Naive B cell (primary cell): ENCODE measurements at regions not wholly inside any gene's neighbourhood (a gene's known extent, or its start where the extent isn't known, plus 50 kb on each side); places are given as distances from the start of the nearest gene placed in this dataset.

Experiments used
- ATAC-seq, 2 donors: fragments of 150-1000 bp; cut with Tn5 transposase; 2 replicates each; pipeline ENCODE4 v1.10.0; 2021; ENCODE audit warnings: low read depth in 2 of 2, mild to moderate bottlenecking in 2 of 2, moderate library complexity in 2 of 2
- DNase-seq: peaks from one replicate; pipeline ENCODE4 v3.0.0; 2022
- H3K27ac Mint-ChIP-seq, 6 donors: one replicate each; pipeline ENCODE4 v1.8.0; 2020 to 2022; ENCODE audit warnings: mild to moderate bottlenecking in 6 of 6, mixed read lengths in 6 of 6, moderate library complexity in 5 of 6, inconsistent platforms in 2 of 6
- H3K27me3 Mint-ChIP-seq, 3 donors: one replicate each; pipeline ENCODE4 v1.8.0; 2021 to 2022; ENCODE audit warnings: mixed read lengths in 3 of 3, mild to moderate bottlenecking in 1 of 3
- H3K36me3 Mint-ChIP-seq, 2 donors: one replicate each; pipeline ENCODE4 v1.8.0; 2020 to 2022; ENCODE audit warnings: mixed read lengths in 2 of 2, inconsistent platforms in 1 of 2, mild to moderate bottlenecking in 1 of 2
- H3K4me1 Mint-ChIP-seq, 3 donors: one replicate each; pipeline ENCODE4 v1.8.0; 2020 to 2022; ENCODE audit warnings: mixed read lengths in 3 of 3, inconsistent platforms in 1 of 3, mild to moderate bottlenecking in 1 of 3, moderate library complexity in 1 of 3
- H3K4me3 Mint-ChIP-seq, 8 donors: one replicate each; pipeline ENCODE4 v1.8.0; 2020 to 2022; ENCODE audit warnings: mild to moderate bottlenecking in 8 of 8, mixed read lengths in 8 of 8, moderate library complexity in 8 of 8, inconsistent platforms in 2 of 8
- H3K9me3 Mint-ChIP-seq, 7 donors: one replicate each; pipeline ENCODE4 v1.8.0; 2020 to 2022; ENCODE audit warnings: mixed read lengths in 7 of 7, mild to moderate bottlenecking in 5 of 7, inconsistent platforms in 2 of 7, moderate library complexity in 1 of 7

DNA sequence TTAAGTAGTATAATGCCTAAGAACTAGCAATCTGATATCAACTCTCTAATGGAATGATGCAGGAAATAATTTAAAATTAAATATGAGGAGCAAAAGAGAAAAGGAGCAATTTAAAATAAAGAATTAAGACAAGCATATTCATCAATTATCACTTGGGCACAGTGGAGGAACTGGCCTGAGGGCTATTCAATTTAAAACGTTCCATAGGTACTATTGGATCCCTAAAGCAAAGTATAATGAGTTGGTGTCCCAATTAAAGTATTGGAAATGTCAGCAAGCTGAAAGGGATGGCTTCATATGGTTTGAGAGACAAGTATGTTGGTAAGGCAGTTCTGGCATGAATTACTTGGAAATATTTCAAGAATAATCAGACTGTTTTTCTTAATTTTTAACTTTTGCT lies 2064.1 kb upstream of the TENM3 start:
- Mint-ChIP-seq H3K9me3 (peaks cover 0 to 4% (median 0%) of the 10 kb centered on the region in 7 donors), H3K27me3 (no peaks in the 10 kb centered on the region), H3K36me3 (no peaks in the 10 kb centered on the region), H3K4me1 (no peaks in the 10 kb centered on the region), H3K27ac (no peak overlapping the region), H3K4me3 (no peak overlapping the region)
- no peak for DNase-seq
- ATAC-seq = no peak

DNA sequence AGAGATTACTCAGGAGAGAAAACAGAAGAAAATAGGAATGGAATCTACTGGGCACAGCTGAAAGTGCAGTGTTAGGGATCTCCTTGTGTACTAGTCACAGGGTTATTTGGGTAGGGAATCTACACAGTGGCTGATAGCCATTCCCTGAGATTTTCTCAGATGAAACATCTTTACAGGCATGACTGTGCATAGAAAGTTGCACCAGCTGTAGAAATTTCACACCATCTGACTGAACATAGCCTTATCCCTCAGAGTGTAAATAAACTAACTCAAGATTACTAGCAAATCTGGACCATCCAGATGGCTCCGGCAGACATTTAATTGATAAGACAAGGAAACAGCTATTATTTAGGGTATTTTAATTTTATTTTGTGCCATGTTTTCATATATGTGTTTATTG lies 2053.5 kb upstream of the TENM3 start:
- H3K4me1 Mint-ChIP-seq = peaks cover 0 to 4% (median 0%) of the 10 kb centered on the region in 3 donors
- no peaks in the 10 kb centered on the region for H3K27me3 Mint-ChIP-seq
- H3K27ac Mint-ChIP-seq = no peak overlapping the region
- DNase-seq = no peak
- no peak for ATAC-seq
- no peaks in the 10 kb centered on the region for H3K36me3 Mint-ChIP-seq
- H3K4me3 Mint-ChIP-seq = no peak overlapping the region
- peaks cover 0 to 2% (median 0%) of the 10 kb centered on the region in 7 donors for H3K9me3 Mint-ChIP-seq

DNA sequence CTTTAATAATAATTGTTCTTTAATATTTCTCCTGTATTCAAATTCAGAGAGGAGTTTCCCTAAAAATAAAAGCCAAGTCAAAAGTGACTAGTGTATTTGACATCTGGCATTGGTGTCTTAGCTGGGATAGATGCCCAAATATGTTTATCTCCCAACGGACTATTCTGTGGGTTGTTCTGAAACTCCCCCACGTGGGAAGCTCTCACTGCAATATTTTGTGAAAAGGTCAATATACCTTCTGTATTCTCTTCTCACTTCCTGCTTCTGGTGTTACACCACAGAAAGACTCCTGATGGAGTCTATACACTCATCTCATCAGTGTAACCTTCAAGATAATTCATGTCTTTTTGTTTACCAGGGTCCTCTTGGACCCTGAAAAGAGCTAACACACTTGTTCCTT lies 2052.8 kb upstream of the TENM3 start:
- Mint-ChIP-seq H3K27ac (no peak overlapping the region), H3K9me3 (peaks cover 0 to 2% (median 0%) of the 10 kb centered on the region in 7 donors), H3K4me1 (peaks cover 0 to 4% (median 0%) of the 10 kb centered on the region in 3 donors), H3K36me3 (no peaks in the 10 kb centered on the region), H3K4me3 (no peak overlapping the region), H3K27me3 (no peaks in the 10 kb centered on the region)
- DNase-seq = no peak
- no peak for ATAC-seq

DNA sequence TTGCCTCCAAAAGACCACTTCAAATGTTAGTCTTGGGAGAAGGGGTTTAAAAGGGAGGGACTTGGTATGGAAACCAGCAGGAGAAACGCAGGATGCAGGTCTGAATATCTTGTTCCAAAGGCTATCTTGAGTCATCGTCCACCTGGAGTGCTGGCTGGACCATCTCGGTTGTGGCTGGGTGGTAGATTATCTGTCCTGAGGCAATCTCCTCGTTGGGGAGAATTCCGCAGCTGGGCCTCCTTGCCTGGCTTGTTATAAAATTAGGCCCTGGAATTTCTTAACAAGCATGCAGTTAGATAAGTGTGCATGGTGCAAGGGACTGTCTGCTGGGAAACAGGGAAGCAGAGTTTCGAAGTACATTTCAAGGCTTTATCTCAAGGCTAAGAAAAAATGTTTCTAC lies 2045.7 kb upstream of the TENM3 start:
- H3K36me3 Mint-ChIP-seq = no peaks in the 10 kb centered on the region
- H3K4me3 Mint-ChIP-seq = no peak overlapping the region

DNA sequence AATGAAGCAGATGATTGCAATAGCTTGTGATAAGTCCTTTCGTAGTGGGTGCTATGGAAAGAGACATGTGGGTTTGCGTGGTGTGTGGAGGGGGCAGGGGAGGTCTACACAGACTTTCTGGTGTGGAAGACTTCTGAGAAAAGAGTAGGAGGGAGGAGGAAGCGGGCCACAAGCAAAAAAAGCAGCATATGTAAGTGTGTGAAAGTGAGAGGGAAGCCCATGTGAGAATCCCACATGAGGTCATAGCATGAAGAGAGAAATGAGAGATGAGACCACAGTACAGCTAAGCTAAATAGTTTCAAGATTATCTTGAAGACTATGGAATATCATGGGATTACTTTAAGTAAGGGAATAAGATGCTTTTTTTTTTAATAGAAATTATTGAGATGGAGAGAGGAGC lies 2039.9 kb upstream of the TENM3 start:
- Mint-ChIP-seq H3K27me3 (no peaks in the 10 kb centered on the region), H3K27ac (no peak overlapping the region), H3K4me3 (no peak overlapping the region), H3K36me3 (no peaks in the 10 kb centered on the region), H3K4me1 (no peaks in the 10 kb centered on the region), H3K9me3 (no peaks in the 10 kb centered on the region)
- no peak for ATAC-seq
- no peak for DNase-seq

More for the DNA sequence above, 2045.7 kb upstream of the TENM3 start:
- no peaks in the 10 kb centered on the region for H3K9me3 Mint-ChIP-seq
- no peak for ATAC-seq
- DNase-seq = no peak
- H3K27ac Mint-ChIP-seq = no peak overlapping the region
- H3K4me1 Mint-ChIP-seq = no peaks in the 10 kb centered on the region
- no peaks in the 10 kb centered on the region for H3K27me3 Mint-ChIP-seq

DNA sequence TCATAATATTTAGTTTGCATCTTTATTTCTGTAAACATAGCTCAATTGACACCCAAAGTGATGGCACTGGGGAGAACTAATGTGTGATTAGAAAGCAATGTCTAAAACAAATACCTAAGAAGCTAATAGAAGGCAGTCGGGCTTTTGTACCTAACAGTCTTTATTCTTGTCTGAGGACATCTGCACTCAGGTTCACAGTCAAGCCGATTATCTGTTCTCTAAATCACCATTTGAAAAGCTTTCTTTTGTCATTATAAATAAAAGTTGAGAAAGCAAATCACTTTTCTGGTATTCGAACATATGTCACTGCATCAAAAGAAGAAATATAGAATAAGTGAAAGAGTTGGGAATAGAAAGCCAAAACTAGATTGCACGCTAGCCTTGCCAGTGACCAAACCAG lies 2037.9 kb upstream of the TENM3 start:
- Mint-ChIP-seq H3K9me3 (no peaks in the 10 kb centered on the region), H3K4me3 (no peak overlapping the region), H3K27me3 (no peaks in the 10 kb centered on the region), H3K27ac (no peak overlapping the region), H3K4me1 (peaks cover 0 to 2% (median 0%) of the 10 kb centered on the region in 3 donors), H3K36me3 (no peaks in the 10 kb centered on the region)
- no peak for ATAC-seq
- no peak for DNase-seq

DNA sequence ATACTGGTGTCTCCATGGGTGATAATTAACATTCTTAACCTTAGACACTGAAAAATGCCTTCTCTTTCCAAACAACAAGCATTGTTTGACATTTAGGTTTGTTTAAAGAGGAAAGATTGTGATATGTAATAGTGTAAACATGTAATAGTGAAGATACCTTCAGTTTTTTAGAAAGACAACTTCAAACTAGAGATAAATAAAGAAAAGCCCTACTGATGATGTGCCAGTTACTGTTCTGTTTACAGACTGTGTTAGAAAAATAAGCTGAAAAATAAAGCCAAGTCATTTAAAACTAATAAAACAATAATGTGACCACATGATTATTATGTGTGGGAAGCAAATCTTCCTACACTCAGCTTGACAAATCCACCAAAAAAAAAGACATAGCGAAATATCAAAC lies 2035.3 kb upstream of the TENM3 start:
- H3K27me3 Mint-ChIP-seq = no peaks in the 10 kb centered on the region
- H3K36me3 Mint-ChIP-seq = no peaks in the 10 kb centered on the region
- no peak overlapping the region for H3K4me3 Mint-ChIP-seq
- peaks cover 0 to 2% (median 0%) of the 10 kb centered on the region in 3 donors for H3K4me1 Mint-ChIP-seq
- ATAC-seq (no peak), DNase-seq (no peak)
- no peaks in the 10 kb centered on the region for H3K9me3 Mint-ChIP-seq
- no peak overlapping the region for H3K27ac Mint-ChIP-seq

DNA sequence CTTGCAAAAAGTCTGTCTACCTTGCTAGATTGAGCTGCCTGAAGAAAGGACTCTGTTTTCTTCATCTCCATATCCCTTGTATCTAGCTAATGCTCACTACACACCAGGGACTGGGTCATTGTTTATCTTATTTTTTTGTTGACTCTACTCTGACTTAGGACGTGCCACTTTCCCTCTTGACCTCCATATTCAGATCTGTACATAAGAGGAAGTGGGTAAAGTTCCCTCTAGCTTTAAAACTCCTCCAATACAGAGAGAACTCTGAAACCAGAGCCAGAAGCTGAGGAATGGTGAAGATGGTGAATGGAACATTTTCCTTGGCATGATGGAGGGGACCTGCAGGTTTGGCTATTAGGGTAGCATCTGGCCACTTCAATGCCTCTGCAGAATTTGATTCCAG lies 2026.1 kb upstream of the TENM3 start:
- no peak for DNase-seq
- no peak for ATAC-seq
- no peak overlapping the region for H3K4me3 Mint-ChIP-seq
- H3K9me3 Mint-ChIP-seq = peaks cover 0 to 15% (median 4%) of the 10 kb centered on the region in 7 donors
- H3K4me1 Mint-ChIP-seq = no peaks in the 10 kb centered on the region
- H3K36me3 Mint-ChIP-seq = no peaks in the 10 kb centered on the region
- no peak overlapping the region for H3K27ac Mint-ChIP-seq
- H3K27me3 Mint-ChIP-seq = peaks cover 0 to 4% (median 0%) of the 10 kb centered on the region in 3 donors

DNA sequence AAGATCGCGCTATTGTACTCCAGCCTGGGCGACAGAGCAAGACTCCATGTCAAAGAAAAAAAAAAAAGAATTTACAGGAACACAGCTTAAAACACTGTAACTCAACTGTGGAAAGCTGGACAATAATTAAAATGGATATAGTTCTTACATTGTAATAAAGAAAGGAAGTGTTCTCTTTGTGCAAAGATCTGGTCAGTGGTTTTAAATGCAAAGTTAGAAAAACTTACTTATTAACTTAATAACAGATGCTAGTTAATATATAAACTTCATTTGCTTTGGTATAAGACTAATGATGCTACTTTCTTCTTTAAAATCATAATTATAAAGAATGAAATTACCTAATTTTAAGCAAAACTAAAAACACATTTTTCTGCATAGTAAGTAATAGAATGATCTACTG lies 2024.1 kb upstream of the TENM3 start:
- ATAC-seq (no peak), DNase-seq (no peak)
- Mint-ChIP-seq H3K27ac (no peak overlapping the region), H3K4me1 (no peaks in the 10 kb centered on the region), H3K27me3 (peaks cover 0 to 4% (median 0%) of the 10 kb centered on the region in 3 donors), H3K4me3 (no peak overlapping the region), H3K9me3 (peaks cover 2 to 19% (median 7%) of the 10 kb centered on the region in 7 donors), H3K36me3 (no peaks in the 10 kb centered on the region)

DNA sequence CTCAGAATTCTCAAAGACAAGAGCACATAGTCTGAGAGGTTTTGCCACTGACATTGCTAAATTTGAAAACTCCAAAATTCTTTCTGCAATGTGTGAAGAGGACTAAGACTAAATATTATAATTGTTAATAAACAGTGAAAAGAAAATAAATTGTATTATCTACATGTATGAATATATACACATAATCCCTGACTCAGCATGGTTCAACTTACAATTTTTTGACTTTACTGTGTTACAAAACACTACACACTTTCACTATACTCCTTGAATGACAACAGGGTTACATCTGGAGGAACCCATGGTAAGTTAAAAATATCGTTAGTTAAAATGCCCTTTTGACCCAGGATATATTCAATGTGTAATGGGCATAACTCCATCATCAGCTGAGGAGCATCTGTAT lies 2017.2 kb upstream of the TENM3 start:
- Mint-ChIP-seq H3K4me3 (no peak overlapping the region), H3K4me1 (peaks cover 0 to 8% (median 0%) of the 10 kb centered on the region in 3 donors), H3K27ac (no peak overlapping the region), H3K9me3 (peaks cover 0 to 18% (median 7%) of the 10 kb centered on the region in 7 donors), H3K36me3 (no peaks in the 10 kb centered on the region), H3K27me3 (no peaks in the 10 kb centered on the region)
- ATAC-seq (no peak), DNase-seq (no peak)

DNA sequence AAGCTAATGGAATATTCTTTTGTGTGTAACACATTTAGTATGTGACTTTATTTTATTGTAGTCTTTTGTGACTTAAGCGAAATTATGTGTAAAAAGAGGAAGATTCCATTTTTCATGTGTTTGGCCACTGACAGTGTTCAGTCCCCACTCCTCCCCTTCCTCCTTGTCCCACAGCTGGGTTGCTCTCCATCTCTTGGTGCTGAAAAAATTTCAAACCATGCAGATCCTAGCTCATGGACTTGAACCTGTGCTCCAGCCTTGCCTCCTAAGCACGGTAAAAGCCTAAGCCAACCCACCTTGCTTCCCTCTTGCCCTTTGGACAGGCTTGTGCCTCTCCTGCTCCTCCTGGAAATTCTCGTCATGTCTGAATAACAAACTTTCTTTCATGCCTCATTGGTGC lies 2008.5 kb upstream of the TENM3 start:
- H3K27ac Mint-ChIP-seq = peak overlapping the region in 1 of 6 donors; percentile 6
- H3K4me3 Mint-ChIP-seq = no peak overlapping the region

DNA sequence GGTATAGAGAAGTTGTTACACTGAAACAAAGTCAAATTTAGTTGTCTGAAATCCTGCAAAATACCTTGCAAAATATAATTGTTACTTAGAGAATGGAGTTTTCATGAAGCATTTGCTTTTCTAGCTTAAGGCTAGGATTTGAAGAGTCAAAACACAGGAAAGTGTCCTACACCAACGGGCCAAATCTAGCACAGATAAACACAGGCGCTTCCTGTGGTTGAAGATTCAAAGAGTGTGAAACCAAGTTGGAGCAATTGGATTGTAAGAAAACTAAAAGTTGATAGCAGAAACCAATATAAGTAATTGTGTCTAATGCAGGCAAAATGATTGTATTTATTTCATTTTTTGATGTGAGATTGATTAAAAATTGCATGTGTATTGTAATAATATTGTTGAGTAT lies 2002.5 kb upstream of the TENM3 start:
- ATAC-seq = no peak
- no peaks in the 10 kb centered on the region for H3K27me3 Mint-ChIP-seq
- peaks cover 0 to under 1% (median 0%) of the 10 kb centered on the region in 7 donors for H3K9me3 Mint-ChIP-seq
- H3K4me3 Mint-ChIP-seq = no peak overlapping the region
- H3K4me1 Mint-ChIP-seq = no peaks in the 10 kb centered on the region
- DNase-seq = no peak
- no peak overlapping the region for H3K27ac Mint-ChIP-seq
- peaks cover 0 to 2% of the 10 kb centered on the region in 2 donors for H3K36me3 Mint-ChIP-seq

More for the DNA sequence above, 2008.5 kb upstream of the TENM3 start:
- ATAC-seq (no peak), DNase-seq (no peak)
- H3K27me3 Mint-ChIP-seq = no peaks in the 10 kb centered on the region
- H3K4me1 Mint-ChIP-seq = no peaks in the 10 kb centered on the region
- H3K36me3 Mint-ChIP-seq = no peaks in the 10 kb centered on the region
- H3K9me3 Mint-ChIP-seq = no peaks in the 10 kb centered on the region

DNA sequence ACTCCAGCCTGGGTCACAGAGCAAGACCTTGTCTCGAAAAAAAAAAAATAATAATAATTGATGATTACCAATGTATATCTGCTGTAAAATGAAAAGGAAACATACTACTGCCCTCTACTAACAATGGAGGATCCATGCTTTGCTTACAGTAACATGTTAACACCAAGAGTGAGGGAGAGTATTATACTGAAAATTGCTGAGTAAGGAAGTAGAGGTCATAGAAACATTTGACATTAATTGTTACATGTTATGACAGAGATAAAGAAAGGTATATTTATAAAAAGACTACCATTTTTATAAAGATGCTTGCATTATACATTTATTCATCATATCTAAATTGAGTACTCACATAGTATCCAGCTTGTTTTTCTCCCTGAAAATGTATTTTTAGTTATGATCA lies 1989.8 kb upstream of the TENM3 start:
- H3K27me3 Mint-ChIP-seq = no peaks in the 10 kb centered on the region
- H3K4me3 Mint-ChIP-seq = no peak overlapping the region
- H3K27ac Mint-ChIP-seq = no peak overlapping the region
- DNase-seq (no peak), ATAC-seq (no peak)
- no peaks in the 10 kb centered on the region for H3K4me1 Mint-ChIP-seq
- H3K36me3 Mint-ChIP-seq = no peaks in the 10 kb centered on the region
- no peaks in the 10 kb centered on the region for H3K9me3 Mint-ChIP-seq

DNA sequence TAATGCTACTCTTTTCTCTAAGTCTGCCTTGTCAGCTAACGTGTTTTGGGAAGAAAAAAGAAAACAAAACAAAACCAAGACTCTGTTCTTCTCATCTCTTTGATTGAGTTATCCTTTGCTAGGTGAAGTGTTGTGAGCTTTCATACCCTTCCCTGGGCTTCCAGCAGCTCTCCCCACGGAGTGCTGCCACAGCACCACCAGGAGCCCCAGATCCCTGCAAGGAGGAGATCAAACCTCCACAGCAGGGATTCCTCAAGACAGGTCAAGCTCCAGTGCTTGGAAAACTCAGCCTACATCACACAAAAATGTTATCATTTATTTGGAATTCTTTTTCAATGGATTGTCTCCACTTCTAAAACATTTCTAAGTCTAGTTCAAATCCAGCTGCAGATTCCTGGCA lies 1981.9 kb upstream of the TENM3 start:
- Mint-ChIP-seq H3K27ac (no peak overlapping the region), H3K4me3 (no peak overlapping the region), H3K4me1 (no peaks in the 10 kb centered on the region), H3K27me3 (peaks cover 0 to 4% (median 0%) of the 10 kb centered on the region in 3 donors), H3K9me3 (peaks cover 0 to 2% (median 0%) of the 10 kb centered on the region in 7 donors), H3K36me3 (no peaks in the 10 kb centered on the region)
- DNase-seq (no peak), ATAC-seq (no peak)

DNA sequence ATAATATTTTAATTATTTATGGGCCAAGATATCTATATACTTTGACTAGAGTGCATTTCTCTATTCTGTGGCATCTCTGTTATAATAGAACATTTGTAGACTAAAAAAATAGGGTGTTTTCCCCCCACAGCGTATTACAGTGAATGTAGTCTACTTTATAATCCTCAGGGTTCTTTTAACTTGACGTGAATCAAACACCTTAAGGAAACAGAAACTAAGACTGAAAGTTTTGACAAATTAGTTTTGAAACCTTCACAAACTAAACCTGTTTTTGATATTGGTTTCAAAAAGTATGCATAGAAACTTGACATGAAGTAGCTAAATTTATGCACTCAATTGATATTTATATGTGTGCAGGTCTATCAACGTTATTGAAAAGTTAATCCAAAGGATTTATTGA lies 1963.1 kb upstream of the TENM3 start:
- Mint-ChIP-seq H3K9me3 (peaks cover 0 to 4% (median 0%) of the 10 kb centered on the region in 7 donors), H3K27me3 (no peaks in the 10 kb centered on the region), H3K36me3 (no peaks in the 10 kb centered on the region), H3K27ac (no peak overlapping the region), H3K4me1 (no peaks in the 10 kb centered on the region), H3K4me3 (no peak overlapping the region)
- DNase-seq (no peak), ATAC-seq (no peak)
